ENCODE measurements at regions not wholly inside any gene's neighbourhood (a gene's known extent, or its start where the extent isn't known, plus 50 kb on each side); places are given as distances from the start of the nearest gene placed in this dataset.

DNA sequence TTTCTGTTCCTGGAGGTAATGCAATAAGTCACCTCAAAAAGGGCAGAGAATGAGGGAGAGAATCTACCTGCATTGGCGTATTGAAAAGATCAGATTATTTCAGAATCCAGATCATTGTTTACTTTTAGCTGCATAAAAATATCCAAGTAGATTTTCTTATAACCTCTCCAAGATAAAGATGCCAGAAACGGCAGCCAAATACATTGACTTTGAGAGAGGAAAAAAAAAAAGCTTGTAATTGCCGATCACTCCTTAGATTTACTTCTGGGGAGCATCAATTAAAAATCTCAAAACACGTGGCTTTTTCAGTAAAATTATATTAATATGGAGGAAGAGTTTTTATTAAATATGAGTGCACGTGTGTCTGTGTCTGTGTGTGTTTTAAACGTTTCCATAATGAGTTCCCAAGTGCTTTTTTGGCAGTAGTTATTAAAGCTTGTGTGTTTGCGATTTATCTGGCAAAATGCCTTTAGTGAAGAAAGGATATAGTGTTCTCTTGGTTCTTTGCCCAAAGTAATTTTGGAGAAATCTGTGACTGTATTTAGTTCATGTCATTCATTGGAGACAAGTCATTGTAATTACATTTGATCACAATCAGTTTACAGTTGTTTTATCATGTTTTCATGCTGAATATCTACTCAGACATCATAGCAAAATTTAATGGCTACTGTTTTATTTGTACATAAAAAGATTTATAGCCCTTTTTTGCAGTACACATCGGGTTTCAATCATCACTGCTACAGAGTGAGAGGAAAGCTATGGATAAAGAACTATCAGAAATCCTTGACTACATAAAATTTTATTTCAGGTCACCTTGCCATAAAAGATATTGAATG is 176.1 kb downstream of the TM9SF2 start:
- TF ChIP-seq, protein P1, sequence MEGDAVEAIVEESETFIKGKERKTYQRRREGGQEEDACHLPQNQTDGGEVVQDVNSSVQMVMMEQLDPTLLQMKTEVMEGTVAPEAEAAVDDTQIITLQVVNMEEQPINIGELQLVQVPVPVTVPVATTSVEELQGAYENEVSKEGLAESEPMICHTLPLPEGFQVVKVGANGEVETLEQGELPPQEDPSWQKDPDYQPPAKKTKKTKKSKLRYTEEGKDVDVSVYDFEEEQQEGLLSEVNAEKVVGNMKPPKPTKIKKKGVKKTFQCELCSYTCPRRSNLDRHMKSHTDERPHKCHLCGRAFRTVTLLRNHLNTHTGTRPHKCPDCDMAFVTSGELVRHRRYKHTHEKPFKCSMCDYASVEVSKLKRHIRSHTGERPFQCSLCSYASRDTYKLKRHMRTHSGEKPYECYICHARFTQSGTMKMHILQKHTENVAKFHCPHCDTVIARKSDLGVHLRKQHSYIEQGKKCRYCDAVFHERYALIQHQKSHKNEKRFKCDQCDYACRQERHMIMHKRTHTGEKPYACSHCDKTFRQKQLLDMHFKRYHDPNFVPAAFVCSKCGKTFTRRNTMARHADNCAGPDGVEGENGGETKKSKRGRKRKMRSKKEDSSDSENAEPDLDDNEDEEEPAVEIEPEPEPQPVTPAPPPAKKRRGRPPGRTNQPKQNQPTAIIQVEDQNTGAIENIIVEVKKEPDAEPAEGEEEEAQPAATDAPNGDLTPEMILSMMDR (conservative IDR thresholded peaks at IDR 0.05; ENCODE audit: low read length) = no peak
- TF ChIP-seq EZH2phosphoT487 (IDR thresholded peaks at IDR 0.05; ENCODE audit: borderline replicate concordance) = no peak

All from Loucy (cell line).